ENCODE measurements at regions not wholly inside any gene's neighbourhood (a gene's known extent, or its start where the extent isn't known, plus 50 kb on each side); places are given as distances from the start of the nearest gene placed in this dataset.
"Not testable (repeated sequence)": the region's sequence is repeated elsewhere in the genome, so short reads cannot be mapped to it uniquely, and the experiment has no call there.

DNA sequence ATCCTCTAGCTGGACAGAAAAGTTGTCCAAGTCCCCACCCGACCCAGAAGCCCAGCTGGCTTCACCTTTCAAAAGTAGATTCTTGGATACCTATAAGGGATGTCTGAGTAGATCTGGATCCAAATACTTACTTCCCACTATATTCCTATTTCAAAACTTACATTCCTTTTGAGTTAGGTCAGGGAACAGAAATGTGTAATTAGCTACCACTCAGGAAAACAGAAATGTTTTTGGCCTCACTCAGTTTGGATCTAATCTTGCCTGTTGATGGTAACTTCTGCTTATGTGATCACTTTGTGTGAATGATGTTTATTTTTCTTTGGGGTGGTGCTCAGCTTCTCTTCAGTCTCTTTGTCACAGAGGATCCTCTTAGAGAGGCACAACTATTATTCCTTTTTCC, 814.4 kb upstream of the RGS18 start:
- no peak for DNase-seq

DNA sequence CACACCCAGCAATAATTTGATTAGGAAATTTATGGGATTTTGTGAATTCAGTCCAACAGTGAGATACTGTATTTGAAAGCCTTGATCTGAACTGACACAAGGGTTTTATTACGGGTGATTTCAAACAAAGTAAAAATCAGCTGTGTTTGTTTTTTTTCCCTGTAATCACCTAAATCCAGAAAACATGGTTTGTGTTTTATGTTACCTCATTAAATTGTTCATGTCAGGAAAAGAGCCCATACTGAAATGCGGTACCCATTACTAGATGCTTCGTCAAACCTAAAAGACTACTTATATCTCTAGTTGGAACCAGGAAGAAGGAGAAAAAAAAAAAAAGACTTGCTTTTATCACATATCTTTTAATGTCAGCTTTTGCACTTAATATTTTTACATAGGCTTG, 811.9 kb upstream of the RGS18 start:
- no peak for DNase-seq

DNA sequence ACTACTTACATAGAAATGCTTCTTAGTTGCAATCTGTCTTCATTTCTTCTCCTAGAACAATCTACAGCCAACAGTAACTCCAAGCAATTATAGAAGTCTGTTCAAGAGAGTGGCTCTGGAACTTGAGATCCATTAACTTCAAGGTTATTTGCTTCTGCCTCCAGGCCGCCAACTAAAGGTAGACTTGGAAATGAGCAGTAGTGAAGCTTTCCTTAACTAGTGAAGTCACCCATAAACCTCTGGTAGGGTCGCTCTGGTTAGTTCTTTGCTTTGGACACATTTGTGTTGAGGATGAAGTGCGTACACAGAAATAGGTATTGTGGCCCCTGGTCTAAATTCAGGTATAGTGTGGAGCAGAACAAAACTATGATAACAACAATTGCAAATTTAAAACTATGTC, 809.9 kb upstream of the RGS18 start:
- no peak for DNase-seq

DNA sequence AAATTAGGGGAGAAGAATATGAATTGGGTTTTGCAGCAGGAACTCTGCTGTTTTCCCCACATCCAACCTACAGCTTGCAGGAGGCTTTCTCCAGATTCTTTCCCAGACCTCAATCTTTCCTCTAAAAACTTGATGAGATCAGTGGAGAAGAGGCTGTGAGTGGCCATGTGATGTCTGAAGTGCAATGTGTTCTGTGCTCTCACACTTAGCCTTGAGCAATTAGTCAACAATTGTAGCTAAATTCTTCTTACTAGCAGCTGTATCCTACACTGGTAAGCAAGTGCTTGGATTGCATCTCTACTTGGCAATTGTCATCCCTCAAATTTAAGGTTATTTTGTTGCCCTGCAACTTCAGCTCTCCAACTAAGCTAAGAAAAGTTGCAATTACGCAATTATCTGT, 807.3 kb upstream of the RGS18 start:
- DNase-seq, result no peak

DNA sequence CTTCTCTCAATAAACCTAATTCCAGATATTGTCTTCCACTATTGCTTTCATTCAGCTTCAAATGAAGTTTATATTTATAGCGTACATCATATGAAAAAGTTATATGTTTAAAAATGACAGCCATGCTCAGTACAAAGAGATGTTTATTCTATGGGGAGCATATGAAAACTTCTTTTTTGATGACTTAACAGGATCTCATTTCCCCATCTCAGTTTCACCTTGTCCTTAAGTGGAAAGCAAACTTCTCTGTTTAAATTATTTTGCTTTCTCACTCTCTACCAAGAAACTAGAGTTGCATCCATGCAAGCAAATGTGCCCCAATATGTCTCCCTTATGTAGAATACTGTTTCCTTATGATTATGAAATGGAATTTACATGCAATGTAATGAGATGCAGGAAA, 799.5 kb upstream of the RGS18 start:
- DNase-seq, result no peak

DNA sequence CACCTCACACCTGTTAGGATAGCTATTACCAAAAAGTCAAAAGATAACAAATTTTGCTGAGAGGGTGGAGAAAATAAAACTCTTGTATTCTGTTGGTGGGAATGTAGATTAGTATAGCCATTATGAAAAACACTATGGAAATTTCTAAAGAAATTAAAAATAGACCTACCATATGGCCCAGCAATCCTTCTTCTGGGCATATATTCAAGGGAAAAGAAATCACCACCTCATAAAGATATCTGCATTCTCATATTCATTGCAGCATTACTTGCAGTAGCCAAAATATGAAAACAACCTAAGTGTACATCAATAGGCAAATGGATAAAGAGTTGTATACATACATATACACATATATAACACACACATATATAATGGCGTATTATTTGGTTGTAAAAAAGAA, 791.6 kb upstream of the RGS18 start:
- no peak for DNase-seq

DNA sequence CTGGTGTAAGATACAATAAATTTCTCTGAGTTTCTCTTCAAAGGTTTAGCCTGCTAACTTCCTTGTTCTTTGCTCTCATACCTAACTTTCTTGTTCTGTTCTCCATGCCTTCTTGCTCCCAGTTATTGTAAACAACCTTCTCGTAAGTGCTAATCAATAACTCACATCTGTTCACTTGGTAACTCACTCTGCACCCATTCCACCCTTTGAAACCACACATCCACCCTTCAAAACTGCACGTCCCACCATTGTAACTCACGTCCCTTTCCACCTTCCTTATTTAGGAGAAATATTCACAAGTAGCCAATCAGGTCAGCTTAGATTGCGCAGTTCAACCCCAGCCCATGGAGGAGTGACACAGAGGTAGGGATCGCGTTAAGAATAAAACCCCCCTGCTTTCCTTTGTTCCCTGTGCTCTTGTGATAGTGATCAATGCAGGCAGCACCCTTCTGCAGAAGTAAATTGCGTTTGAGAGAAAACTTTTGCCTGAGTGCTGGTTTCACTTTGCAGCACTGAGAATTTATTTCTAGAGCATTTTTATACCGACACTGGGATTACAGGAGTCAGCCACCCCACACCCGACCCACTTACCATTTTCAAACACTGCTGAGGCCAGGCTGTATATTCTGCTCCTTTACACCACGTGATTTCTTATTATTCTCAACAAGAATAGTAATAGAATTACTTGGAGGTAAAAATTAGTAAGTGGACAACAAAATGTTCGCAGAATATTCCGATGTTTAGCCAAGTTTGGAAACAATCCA, 789.2 kb upstream of the RGS18 start:
- DNase-seq, result no peak

DNA sequence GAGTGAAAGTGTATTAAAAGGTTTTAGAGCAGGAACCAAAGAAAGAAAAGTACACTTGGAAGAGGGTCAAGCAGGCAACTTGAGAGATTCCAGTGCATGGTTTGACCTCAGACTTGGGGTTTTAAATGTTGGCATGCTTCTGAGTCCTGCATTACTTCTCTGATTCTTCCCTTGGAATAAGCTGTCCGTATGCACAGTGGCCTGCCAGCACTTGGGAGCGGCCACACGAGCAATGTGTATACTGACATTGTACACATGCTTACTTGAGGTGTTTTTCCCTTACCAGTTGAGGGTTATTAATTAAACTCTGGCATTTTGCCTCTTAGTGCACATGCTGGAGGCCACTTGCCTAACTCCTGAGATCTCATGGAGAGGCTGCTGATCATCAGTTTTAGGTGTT, 786.6 kb upstream of the RGS18 start:
- DNase-seq, result no peak

- DNase-seq, result no peak
Observed at GRCh38 chr1:191388283-191388682, 770.0 kb upstream of the RGS18 start.

- DNase-seq, result no peak
Observed at GRCh38 chr1:191396622-191397021, 761.6 kb upstream of the RGS18 start.

DNA sequence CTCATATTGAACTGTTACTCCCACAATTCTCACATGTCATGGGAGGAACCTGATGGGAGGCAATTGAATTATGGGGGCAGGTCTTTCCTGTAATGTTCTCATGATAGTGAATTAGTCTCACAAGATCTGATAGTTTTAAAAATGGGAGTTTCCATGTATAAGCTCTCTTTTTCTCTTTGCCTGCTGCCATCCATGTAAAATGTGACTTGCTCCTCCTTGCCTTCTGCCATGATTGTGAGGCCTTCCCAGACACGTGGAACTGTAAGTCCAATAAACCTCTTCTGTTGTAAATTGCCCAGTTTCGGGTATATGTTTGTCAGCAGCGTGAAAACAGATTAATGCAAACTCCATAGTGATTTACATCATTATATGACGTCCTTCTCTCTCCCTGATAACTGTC, 759.7 kb upstream of the RGS18 start:
- DNase-seq, result no peak

DNA sequence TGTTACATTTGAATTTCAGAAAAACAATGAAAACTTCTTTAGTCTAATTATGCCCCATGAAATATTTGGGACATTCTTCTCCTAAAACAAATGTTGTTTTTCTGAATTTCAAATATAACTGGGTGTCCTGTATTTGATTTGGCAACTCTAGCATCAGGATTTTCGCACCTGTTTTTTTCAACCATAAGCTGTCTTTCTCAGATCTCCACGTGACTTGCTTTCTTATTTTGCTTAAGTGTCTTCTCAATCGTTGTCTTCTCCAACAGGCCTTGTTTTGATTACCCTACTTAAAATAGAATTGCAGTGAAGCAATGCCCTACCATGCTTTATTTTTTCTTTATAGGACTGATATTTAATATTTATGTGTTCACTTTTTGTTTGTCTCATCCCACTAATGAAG, 752.8 kb upstream of the RGS18 start:
- no peak for DNase-seq

DNA sequence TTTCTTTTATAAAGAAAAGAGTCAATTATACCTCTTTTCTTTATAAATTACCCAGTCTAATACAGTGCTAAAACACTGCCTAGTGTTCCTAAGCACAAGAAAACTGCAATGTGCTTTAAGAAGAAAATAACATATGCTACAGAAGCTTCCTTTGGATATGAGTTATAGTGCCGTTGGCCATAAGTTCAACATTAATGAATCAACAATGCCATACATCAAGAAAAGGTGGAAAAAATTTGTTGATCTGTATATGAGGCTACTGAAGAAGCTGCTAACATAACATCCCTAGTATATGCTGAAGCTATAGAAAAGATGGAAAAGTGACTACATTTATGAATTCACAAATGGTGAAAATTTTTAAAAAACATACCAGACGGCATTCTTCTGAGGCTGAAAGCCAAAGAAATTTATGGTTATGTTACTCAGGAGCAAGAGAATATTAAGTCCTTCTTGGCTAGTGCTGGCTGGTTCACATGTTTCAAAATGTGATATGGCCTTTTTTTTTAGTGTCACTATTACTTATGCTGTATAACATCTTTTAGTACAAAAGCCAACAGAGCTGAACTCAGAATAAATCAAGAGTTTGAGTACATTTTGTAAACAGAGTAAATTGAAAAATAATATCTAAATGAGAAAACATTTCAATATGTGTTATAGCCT, 743.2 kb upstream of the RGS18 start:
- no peak for DNase-seq

DNA sequence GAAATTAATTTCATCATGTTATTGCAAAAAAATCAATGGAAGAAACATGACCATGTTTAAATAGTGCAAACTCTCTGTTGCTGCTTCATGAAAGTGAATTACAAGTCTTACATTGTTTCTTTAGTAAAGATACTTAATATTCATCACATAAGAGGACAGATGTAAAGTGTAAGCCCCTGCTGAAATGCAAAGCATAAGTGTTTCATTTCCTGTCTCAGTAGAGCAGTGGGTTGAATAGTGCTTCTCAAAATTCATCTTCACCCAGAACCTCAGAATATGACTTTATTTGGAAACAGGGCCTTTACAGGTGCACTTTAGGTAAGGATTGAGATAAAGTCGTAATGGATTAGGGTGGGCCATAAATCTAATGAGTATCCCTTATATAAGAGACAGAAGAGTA, 738.4 kb upstream of the RGS18 start:
- no peak for DNase-seq

GRCh38 chr1:191427593-191427992, 730.7 kb upstream of the RGS18 start:
- DNase-seq, result no peak

DNA sequence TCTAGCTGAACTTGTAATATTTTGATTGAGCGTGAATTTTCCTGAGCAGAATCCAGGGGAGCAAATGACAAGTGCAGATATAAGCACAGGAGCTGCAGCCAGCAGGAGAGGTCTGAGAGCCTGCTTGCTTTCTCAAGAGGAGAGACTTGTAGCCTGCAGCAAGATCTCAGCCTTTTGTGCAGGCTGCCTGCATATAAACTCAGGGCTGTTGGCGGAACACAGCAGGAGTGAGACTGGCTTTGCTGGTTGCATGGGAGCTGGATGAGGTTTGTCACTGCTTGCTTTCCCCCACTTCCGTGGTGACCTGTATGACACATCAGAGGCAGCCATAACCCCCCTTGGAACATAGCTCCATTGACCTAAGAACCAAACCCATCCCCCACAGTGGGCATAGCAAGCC, 725.4 kb upstream of the RGS18 start:
- no peak for DNase-seq

DNA sequence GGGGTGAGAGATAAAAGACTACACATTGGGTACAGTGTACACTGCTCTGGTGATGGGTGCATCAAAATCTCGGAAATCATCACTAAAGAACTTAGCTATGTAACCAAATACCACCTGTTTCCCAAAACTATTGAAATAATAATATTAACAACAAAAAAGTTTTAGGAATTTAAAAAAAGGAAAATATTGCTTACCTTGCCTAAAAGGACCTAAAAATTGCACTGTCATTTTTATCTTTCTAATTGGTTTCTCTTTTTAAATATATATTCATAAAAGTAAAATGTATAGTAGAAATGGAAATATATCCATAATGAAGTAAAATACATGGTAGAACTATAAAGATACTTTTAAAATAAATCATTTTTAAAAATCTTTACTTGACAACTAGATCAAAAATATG, 719.3 kb upstream of the RGS18 start:
- DNase-seq, result no peak

- DNase-seq, result not testable (repeated sequence)
Observed at GRCh38 chr1:191448279-191448678, 710.0 kb upstream of the RGS18 start.

DNA sequence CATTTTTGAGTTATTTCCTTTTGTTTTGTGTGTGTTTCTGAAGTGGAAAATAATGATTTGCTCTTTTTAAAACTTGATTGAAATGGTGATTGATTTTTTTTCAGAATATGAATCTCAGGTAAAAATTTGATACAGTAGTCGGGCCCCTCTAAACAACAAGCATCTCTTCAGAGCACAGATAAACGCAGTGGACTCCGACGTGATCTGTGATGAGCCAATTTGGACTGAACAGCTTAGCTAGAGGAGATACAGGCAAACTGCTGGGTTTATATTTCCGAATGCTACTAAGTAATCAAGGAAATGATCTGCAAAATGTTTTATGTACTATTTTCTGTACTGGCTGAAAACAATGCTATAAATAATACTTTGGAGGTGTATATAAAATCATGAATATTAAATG, 705.7 kb upstream of the RGS18 start:
- no peak for DNase-seq

GRCh38 chr1:191453487-191453886, 704.8 kb upstream of the RGS18 start:
- no peak for DNase-seq

- no peak for DNase-seq
Observed at GRCh38 chr1:191457889-191458288, 700.4 kb upstream of the RGS18 start.

GRCh38 chr1:191460234-191460633, 698.0 kb upstream of the RGS18 start:
- no peak for DNase-seq

- no peak for DNase-seq
Observed at GRCh38 chr1:191483988-191484387, 674.3 kb upstream of the RGS18 start.

Data from anterior cingulate cortex (tissue), 58 donors.